Smooth muscle cell (in vitro differentiated cells): ENCODE measurements at regions not wholly inside any gene's neighbourhood (a gene's known extent, or its start where the extent isn't known, plus 50 kb on each side); places are given as distances from the start of the nearest gene placed in this dataset.
"Not testable (repeated sequence)": the region's sequence is repeated elsewhere in the genome, so short reads cannot be mapped to it uniquely, and the experiment has no call there.

Experiments
- DNase-seq: peaks from one replicate; lab custom pipeline; 2025; ENCODE audit not compliant: unreplicated experiment; lab: John Stamatoyannopoulos, UW
- H2AFZ ChIP-seq: fragments of 200-600 bp; sonication (generic); 2 replicates; pipeline ENCODE4 v1.6.0; 2016; ENCODE audit warnings: antibody characterized with exemption, low read depth, mild to moderate bottlenecking
- H3F3A ChIP-seq: fragments of 200-600 bp; sonication (generic); 2 replicates; pipeline ENCODE4 v1.6.0; 2017; ENCODE audit warnings: antibody characterized with exemption, low read depth
- H3K27ac ChIP-seq: fragments of 200-600 bp; sonication (generic); 2 replicates; pipeline ENCODE4 v1.5.1; 2016; ENCODE audit warnings: low read depth, mild to moderate bottlenecking
- H3K27me3 ChIP-seq: fragments of 200-600 bp; sonication (generic); 2 replicates; pipeline ENCODE4 v1.6.1; 2016; ENCODE audit warnings: low read depth, mild to moderate bottlenecking
- H3K36me3 ChIP-seq: fragments of 200-600 bp; sonication (generic); 2 replicates; pipeline ENCODE4 v1.5.1; 2016; ENCODE audit warnings: low read depth
- H3K4me1 ChIP-seq: fragments of 200-600 bp; sonication (generic); 2 replicates; pipeline ENCODE4 v1.5.1; 2016; ENCODE audit warnings: low read depth
- H3K4me2 ChIP-seq: fragments of 200-600 bp; sonication (generic); 2 replicates; pipeline ENCODE4 v1.6.0; 2016; ENCODE audit warnings: mild to moderate bottlenecking
- H3K4me3 ChIP-seq: fragments of 200-600 bp; sonication (generic); 2 replicates; pipeline ENCODE4 v1.5.1; 2016; ENCODE audit warnings: mild to moderate bottlenecking
- H3K79me2 ChIP-seq: fragments of 200-600 bp; sonication (generic); 2 replicates; pipeline ENCODE4 v1.6.0; 2016; ENCODE audit warnings: low read depth, mild to moderate bottlenecking
- H3K9ac ChIP-seq: fragments of 200-600 bp; sonication (generic); 2 replicates; pipeline ENCODE4 v1.6.0; 2016; ENCODE audit warnings: low read depth
- H3K9me3 ChIP-seq: fragments of 200-600 bp; sonication (generic); replicated peaks from 2 replicates; pipeline ENCODE4 v1.5.1; 2016; ENCODE audit warnings: low read depth
- H4K20me1 ChIP-seq: fragments of 200-600 bp; sonication (generic); 2 replicates; pipeline ENCODE4 v1.6.0; 2016; ENCODE audit warnings: low read depth
- WGBS: methylation state at CpG from one replicate; pipeline ENCODE4 v1.1.7; 2016; ENCODE audit warnings: low lambda C conversion rate; 5-methylcytosine and 5-hydroxymethylcytosine counted together
- TF ChIP-seq, protein P1 (sequence below): fragments of 200-600 bp; sonication (generic); IDR thresholded peaks from 2 replicates; pipeline ENCODE4 v1.5.1; 2017; ENCODE audit warnings: borderline replicate concordance, mild to moderate bottlenecking, antibody characterized with exemption; ENCODE audit not compliant: insufficient read depth, poor library complexity, severe bottlenecking

DNA sequence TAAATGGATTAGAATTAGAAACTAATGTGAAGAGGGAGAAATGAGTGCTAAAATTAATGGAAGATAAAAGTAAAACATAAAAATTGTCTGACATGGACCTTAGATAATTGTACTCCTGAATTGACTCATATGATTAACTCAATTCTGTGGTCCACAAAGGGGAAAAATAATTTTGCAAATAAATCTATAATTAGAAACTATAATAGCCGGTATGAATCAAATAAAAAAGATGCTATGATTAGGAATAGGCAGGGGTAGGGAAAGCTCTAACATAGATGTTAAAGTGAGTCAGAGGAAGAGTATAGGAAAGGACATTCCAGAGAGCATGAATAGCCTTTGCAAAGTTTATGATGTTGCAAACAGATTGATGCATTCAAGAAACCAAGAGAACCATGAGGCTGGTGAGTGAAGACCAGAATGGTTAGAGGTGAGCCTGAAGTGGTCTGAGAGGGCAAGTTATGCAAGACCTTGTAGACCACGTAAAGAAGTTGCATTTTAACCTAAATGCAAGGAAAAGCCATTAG lies 262.1 kb upstream of the CA10 start:
- no peak overlapping the region for H3K4me3 ChIP-seq
- H3K4me1 ChIP-seq: no peaks in the 10 kb centered on the region
- no peak overlapping the region for H3K4me2 ChIP-seq
- no peaks in the 10 kb centered on the region for H3F3A ChIP-seq
- WGBS: 75% methylated on average over 2 of the region's 2 CpGs
- no peaks in the 10 kb centered on the region for H3K9me3 ChIP-seq
- H3K27ac ChIP-seq: no peak overlapping the region
- no peak overlapping the region for H2AFZ ChIP-seq
- no peak for DNase-seq
- TF ChIP-seq, protein P1, sequence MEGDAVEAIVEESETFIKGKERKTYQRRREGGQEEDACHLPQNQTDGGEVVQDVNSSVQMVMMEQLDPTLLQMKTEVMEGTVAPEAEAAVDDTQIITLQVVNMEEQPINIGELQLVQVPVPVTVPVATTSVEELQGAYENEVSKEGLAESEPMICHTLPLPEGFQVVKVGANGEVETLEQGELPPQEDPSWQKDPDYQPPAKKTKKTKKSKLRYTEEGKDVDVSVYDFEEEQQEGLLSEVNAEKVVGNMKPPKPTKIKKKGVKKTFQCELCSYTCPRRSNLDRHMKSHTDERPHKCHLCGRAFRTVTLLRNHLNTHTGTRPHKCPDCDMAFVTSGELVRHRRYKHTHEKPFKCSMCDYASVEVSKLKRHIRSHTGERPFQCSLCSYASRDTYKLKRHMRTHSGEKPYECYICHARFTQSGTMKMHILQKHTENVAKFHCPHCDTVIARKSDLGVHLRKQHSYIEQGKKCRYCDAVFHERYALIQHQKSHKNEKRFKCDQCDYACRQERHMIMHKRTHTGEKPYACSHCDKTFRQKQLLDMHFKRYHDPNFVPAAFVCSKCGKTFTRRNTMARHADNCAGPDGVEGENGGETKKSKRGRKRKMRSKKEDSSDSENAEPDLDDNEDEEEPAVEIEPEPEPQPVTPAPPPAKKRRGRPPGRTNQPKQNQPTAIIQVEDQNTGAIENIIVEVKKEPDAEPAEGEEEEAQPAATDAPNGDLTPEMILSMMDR: no peak
- H3K9ac ChIP-seq: no peak overlapping the region
- no peaks in the 10 kb centered on the region for H3K36me3 ChIP-seq
- H3K79me2 ChIP-seq: no peaks in the 10 kb centered on the region
- H4K20me1 ChIP-seq: no peaks in the 10 kb centered on the region
- no peaks in the 10 kb centered on the region for H3K27me3 ChIP-seq

DNA sequence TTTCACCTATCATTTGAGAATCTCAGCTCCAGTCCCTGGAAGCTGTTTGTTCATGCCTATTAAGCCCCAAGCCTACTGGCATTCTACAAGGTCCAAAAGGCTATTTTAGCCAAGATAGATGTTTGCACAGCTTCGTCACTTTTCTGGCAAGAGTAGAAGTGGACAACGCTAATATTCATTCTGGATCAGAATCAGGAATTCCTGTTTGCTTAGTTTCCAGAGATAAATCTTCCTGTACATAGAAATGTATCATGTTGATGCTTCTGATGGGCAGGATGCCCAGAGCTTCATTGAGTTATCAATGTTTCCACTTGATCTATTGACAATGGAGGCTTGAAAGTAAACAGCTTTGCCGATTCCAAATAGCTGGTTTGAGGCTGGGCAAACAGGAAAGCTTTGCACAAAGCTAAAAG lies 260.7 kb upstream of the CA10 start:
- Histone ChIP-seq H3K4me3 (no peak overlapping the region), H3K4me1 (no peaks in the 10 kb centered on the region), H3K27me3 (no peaks in the 10 kb centered on the region), H3K4me2 (no peak overlapping the region), H3K9ac (no peak overlapping the region), H3K9me3 (no peaks in the 10 kb centered on the region), H4K20me1 (no peaks in the 10 kb centered on the region), H3K79me2 (no peaks in the 10 kb centered on the region), H2AFZ (no peak overlapping the region), H3F3A (no peaks in the 10 kb centered on the region), H3K36me3 (no peaks in the 10 kb centered on the region), H3K27ac (no peak overlapping the region)
- TF ChIP-seq, protein P1: no peak
- no peak for DNase-seq
- WGBS: 87% methylated on average over 3 of the region's 3 CpGs

DNA sequence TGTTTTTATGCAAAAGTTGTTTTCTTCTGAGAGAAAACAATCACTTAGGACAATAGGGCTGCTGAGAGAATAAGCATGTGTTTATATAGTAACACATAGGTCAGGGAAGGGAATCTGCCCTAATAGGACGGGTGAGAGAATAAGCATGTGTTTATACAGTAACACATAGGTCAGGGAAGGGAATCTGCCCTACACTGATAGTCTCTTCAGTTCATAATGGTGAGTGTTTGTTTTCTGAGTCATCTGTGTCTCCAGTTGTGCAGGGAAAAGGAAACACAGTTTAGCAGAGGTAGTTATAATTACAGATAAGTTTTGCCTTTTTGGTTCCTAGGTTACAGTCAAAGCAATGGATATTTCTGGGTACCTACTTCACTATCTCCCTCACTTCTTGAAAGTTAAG lies 252.3 kb upstream of the CA10 start:
- Histone ChIP-seq H3K27ac (no peak overlapping the region), H3K4me3 (no peak overlapping the region), H3K36me3 (no peaks in the 10 kb centered on the region), H3K27me3 (no peaks in the 10 kb centered on the region), H3F3A (no peaks in the 10 kb centered on the region), H3K9me3 (no peaks in the 10 kb centered on the region), H4K20me1 (no peaks in the 10 kb centered on the region), H2AFZ (no peak overlapping the region), H3K79me2 (no peaks in the 10 kb centered on the region), H3K4me1 (no peaks in the 10 kb centered on the region), H3K9ac (no peak overlapping the region), H3K4me2 (no peak overlapping the region)
- TF ChIP-seq, protein P1: no peak
- DNase-seq: no peak
- WGBS: 44% methylated on average over 1 of the region's 1 CpG

DNA sequence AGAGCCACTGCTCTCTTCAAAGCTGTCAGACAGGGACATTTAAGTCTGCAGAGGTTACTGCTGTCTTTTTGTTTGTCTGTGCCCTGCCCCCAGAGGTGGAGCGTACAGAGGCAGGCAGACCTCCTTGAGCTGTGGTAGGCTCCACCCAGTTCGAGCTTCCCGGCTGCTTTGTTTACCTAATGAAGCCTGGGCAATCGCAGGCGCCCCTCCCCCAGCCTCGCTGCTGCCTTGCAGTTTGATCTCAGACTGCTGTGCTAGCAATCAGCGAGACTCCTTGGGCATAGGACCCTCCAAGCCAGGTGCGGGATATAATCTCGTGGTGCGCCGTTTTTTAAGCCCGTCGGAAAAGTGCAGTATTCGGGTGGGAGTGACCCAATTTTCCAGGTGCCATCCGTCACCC lies 250.7 kb upstream of the CA10 start:
- not testable (repeated sequence) for H3K4me2 ChIP-seq

More for the DNA sequence above, 250.7 kb upstream of the CA10 start:
- H3K36me3 ChIP-seq, H4K20me1 ChIP-seq, H3K4me1 ChIP-seq, H3K9ac ChIP-seq, DNase-seq, H3K27ac ChIP-seq, H3K4me3 ChIP-seq, H2AFZ ChIP-seq, H3K9me3 ChIP-seq, H3F3A ChIP-seq, H3K27me3 ChIP-seq, H3K79me2 ChIP-seq: not testable (repeated sequence)
- WGBS: 60% methylated on average over 15 of the region's 15 CpGs
